Stomach smooth muscle (tissue), 2 donors: ENCODE measurements at regions not wholly inside any gene's neighbourhood (a gene's known extent, or its start where the extent isn't known, plus 50 kb on each side); places are given as distances from the start of the nearest gene placed in this dataset.

Source experiments
- H3K27ac ChIP-seq: one replicate; pipeline ENCODE4 v1.7.0; 2013; ENCODE audit warnings: mild to moderate bottlenecking, low read length, inconsistent platforms
- H3K27me3 ChIP-seq, 2 donors: one replicate each; pipeline ENCODE4 v1.7.0; 2013; ENCODE audit warnings: low read length in 2 of 2; ENCODE audit not compliant: insufficient read depth in 2 of 2, control insufficient read depth in 1 of 2
- H3K36me3 ChIP-seq, 2 donors: one replicate each; pipeline ENCODE4 v1.7.0; 2013; ENCODE audit warnings: low read length in 2 of 2; ENCODE audit not compliant: control insufficient read depth in 2 of 2, insufficient read depth in 2 of 2
- H3K4me1 ChIP-seq: one replicate; pipeline ENCODE4 v1.7.0; 2013; ENCODE audit warnings: low read length; ENCODE audit not compliant: control insufficient read depth, insufficient read depth
- H3K4me3 ChIP-seq, 2 donors: one replicate each; pipeline ENCODE4 v1.7.0; 2013; ENCODE audit warnings: low read length in 2 of 2
- H3K9ac ChIP-seq, 2 donors: one replicate each; pipeline ENCODE4 v1.7.0; 2013; ENCODE audit warnings: low read length in 2 of 2, mild to moderate bottlenecking in 1 of 2
- H3K9me3 ChIP-seq, 2 donors: one replicate each; pipeline ENCODE4 v1.7.0; 2013; ENCODE audit warnings: low read length in 2 of 2; ENCODE audit not compliant: control insufficient read depth in 2 of 2
- donor health status: healthy.
- donor health status: Pancreatic carcinoma.

- Histone ChIP-seq H3K9ac (no peak overlapping the region), H3K27ac (no peak overlapping the region), H3K4me1 (no peaks in the 10 kb centered on the region), H3K27me3 (no peaks in the 10 kb centered on the region), H3K4me3 (no peak overlapping the region), H3K36me3 (no peaks in the 10 kb centered on the region), H3K9me3 (peaks cover 0 to 3% of the 10 kb centered on the region in 2 donors)
Measured at GRCh38 chr6:98514073-98514720, 320.2 kb upstream of the POU3F2 start.

GRCh38 chr6:98514796-98515195 is 319.6 kb upstream of the POU3F2 start:
- Histone ChIP-seq H3K27ac (no peak overlapping the region), H3K4me3 (no peak overlapping the region), H3K4me1 (no peaks in the 10 kb centered on the region), H3K9ac (no peak overlapping the region), H3K36me3 (no peaks in the 10 kb centered on the region), H3K9me3 (peaks cover 0 to 3% of the 10 kb centered on the region in 2 donors), H3K27me3 (no peaks in the 10 kb centered on the region)

DNA sequence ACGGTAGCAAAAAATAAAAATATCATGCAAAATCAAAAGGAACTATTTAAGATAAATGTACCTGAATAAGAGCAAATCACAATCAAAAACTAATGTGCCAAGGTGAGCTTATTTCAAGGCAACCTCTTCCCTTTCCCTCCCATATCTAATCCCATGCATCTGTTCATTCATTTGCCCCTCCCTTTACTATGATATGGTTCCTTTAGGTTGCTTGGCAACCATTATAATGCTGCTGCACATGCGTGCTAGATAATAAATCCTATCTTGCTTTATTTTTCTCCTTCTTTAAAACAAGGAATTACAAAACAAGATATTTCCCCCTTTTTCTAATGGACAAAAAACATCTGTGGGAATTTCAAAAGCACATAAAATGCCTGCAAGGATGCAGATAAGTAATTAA is 318.2 kb upstream of the POU3F2 start:
- no peaks in the 10 kb centered on the region for H3K36me3 ChIP-seq
- no peaks in the 10 kb centered on the region for H3K27me3 ChIP-seq
- no peaks in the 10 kb centered on the region for H3K4me1 ChIP-seq
- H3K9ac ChIP-seq, result no peak overlapping the region
- H3K9me3 ChIP-seq, result peaks cover 0 to 3% of the 10 kb centered on the region in 2 donors
- H3K4me3 ChIP-seq, result no peak overlapping the region
- H3K27ac ChIP-seq, result no peak overlapping the region

DNA sequence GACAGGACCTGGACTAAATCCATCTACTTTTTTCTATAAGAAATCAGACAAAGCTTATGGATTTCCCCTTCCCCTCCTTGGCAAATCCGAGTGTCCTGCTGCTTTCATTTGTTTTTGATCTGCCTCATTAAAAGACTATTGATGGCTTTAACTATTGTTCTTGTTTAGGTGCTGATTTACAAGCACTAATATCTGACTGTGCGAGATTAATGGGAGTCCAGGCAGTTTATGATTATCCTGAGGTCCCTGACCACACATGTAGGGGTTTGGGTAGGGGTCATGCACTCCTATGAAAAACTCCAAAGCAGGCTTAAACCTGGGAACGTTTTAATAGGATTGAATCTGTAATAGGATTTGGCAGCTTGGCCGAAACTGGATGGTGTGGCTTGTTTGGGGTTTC is 317.5 kb upstream of the POU3F2 start:
- H3K4me1 ChIP-seq, result no peaks in the 10 kb centered on the region
- no peaks in the 10 kb centered on the region for H3K27me3 ChIP-seq
- H3K9ac ChIP-seq, result no peak overlapping the region
- H3K27ac ChIP-seq, result no peak overlapping the region
- H3K9me3 ChIP-seq, result peaks cover 0 to 3% of the 10 kb centered on the region in 2 donors
- no peaks in the 10 kb centered on the region for H3K36me3 ChIP-seq
- H3K4me3 ChIP-seq, result no peak overlapping the region

DNA sequence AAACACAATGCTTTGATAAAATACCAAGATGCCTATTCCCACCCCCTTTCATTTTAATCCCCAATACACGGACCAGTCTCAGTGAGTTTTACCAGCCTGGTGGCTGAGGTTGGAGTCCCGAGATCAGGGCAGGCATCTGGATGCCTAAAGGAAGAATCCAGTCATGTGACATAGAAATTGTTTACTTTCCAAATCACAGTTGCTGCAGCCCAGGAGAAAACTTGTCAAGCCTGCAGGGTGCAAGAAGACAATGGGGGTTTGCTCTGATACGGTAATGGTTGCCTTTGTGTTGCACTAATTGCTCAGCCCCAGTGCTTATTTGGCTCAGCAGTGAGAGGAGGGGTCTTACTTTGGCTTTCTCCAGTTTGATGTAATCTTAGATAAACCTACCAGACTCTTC is 308.5 kb upstream of the POU3F2 start:
- no peak overlapping the region for H3K9ac ChIP-seq

GRCh38 chr6:98526465-98526864 is 307.9 kb upstream of the POU3F2 start:
- Histone ChIP-seq H3K36me3 (no peaks in the 10 kb centered on the region), H3K9ac (no peak overlapping the region), H3K9me3 (peaks cover 0 to 4% of the 10 kb centered on the region in 2 donors), H3K27me3 (no peaks in the 10 kb centered on the region), H3K27ac (no peak overlapping the region), H3K4me3 (no peak overlapping the region), H3K4me1 (no peaks in the 10 kb centered on the region)

More for the DNA sequence above, 308.5 kb upstream of the POU3F2 start:
- Histone ChIP-seq H3K27ac (no peak overlapping the region), H3K36me3 (no peaks in the 10 kb centered on the region), H3K4me1 (no peaks in the 10 kb centered on the region), H3K9me3 (peaks cover 0 to 4% of the 10 kb centered on the region in 2 donors), H3K4me3 (no peak overlapping the region), H3K27me3 (no peaks in the 10 kb centered on the region)

DNA sequence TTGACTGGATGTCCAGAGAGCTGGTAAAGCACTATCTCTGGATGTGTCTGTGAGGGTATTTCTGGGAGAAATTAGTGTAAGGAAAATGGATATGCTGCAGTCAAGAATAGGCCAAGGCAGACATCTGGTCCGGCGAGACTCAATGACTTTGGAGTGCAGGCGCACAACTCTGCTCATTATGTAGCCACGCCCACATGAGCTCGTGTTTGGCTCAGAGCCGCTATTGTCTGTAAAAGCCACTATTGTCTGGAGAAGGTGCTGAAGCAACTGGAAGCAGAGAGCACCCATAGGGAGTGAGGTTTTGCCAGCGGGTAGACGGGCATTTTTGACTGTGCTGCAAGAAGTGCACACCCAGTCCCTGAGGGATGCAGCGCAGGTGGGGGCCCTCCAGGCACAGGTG is 305.0 kb upstream of the POU3F2 start:
- Histone ChIP-seq H3K27me3 (no peaks in the 10 kb centered on the region), H3K4me1 (no peaks in the 10 kb centered on the region), H3K9ac (no peak overlapping the region), H3K4me3 (no peak overlapping the region), H3K9me3 (peaks cover 0 to 4% of the 10 kb centered on the region in 2 donors), H3K36me3 (no peaks in the 10 kb centered on the region), H3K27ac (no peak overlapping the region)

DNA sequence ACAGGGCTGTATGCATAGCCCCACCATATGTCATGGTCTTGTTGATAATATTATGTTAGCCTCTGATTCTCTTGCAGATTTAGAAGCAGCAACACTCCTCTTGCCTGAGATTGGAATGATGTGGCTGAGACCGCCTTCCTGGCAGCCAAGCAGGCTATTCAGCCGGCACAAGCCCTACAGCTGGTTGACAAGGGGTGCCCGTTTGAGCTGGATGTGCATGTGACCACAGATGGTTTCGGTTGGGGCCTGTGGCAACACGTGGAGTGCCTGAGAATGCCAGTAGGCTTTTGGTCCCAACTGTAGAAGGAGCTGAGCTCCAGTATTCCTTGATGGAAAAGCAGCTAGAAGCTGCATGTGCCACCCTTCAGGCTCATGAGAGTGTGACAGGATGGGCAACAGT is 303.6 kb upstream of the POU3F2 start:
- Histone ChIP-seq H3K9ac (no peak overlapping the region), H3K4me3 (no peak overlapping the region), H3K4me1 (no peaks in the 10 kb centered on the region), H3K27ac (no peak overlapping the region), H3K9me3 (peaks cover 0 to 4% of the 10 kb centered on the region in 2 donors), H3K36me3 (no peaks in the 10 kb centered on the region), H3K27me3 (no peaks in the 10 kb centered on the region)

- Histone ChIP-seq H3K27ac (no peak overlapping the region), H3K9ac (no peak overlapping the region), H3K4me1 (no peaks in the 10 kb centered on the region), H3K4me3 (no peak overlapping the region), H3K27me3 (no peaks in the 10 kb centered on the region), H3K9me3 (peaks cover 0 to 4% of the 10 kb centered on the region in 2 donors), H3K36me3 (no peaks in the 10 kb centered on the region)
Measured at GRCh38 chr6:98532004-98532403, 302.4 kb upstream of the POU3F2 start.

DNA sequence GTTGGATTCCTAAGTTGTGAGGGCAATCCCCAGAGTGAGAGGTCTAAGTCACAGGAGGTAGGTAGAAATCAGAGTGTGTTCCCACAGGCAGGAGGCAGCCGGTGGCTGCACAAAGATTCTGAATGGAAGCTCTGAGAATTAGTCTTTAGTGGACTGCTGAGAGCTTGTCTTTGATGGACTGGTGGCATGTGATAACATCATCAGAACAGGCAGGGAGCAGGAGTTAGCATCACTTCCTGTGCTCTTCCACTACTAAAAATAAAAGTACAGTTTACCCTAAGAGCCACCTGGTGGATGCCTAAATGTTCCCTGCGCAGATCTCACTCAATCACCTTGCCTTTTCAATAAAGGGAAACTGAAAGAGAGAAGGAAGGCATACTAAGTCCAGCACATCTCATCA is 294.6 kb upstream of the POU3F2 start:
- Histone ChIP-seq H3K27ac (no peak overlapping the region), H3K9ac (no peak overlapping the region), H3K4me3 (no peak overlapping the region), H3K27me3 (no peaks in the 10 kb centered on the region), H3K36me3 (no peaks in the 10 kb centered on the region), H3K9me3 (no peaks in the 10 kb centered on the region), H3K4me1 (no peaks in the 10 kb centered on the region)

DNA sequence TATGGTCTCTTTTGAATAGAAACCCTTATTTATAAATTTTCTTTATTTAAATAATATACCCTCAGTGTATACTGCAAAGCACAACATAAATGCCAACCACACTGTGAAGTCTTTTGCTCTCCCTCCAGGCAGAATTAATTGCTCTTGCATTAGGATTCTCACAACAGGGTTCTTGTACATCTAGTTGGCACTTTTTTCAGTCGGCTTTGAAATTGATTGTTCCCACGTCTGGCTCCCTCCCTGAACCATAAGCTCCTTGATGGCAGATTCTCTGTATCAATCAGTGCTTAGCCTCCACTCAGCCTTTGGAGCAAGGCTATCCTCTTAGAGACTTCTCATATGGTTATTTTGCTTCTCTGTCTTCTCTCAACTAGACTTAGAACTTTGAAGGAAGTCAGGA is 288.0 kb upstream of the POU3F2 start:
- no peak overlapping the region for H3K27ac ChIP-seq
- no peak overlapping the region for H3K4me3 ChIP-seq
- H3K27me3 ChIP-seq, result no peaks in the 10 kb centered on the region
- no peak overlapping the region for H3K9ac ChIP-seq
- no peaks in the 10 kb centered on the region for H3K9me3 ChIP-seq
- no peaks in the 10 kb centered on the region for H3K36me3 ChIP-seq
- H3K4me1 ChIP-seq, result no peaks in the 10 kb centered on the region
